GM21528 (cell line): ENCODE measurements at regions not wholly inside any gene's neighbourhood (a gene's known extent, or its start where the extent isn't known, plus 50 kb on each side); places are given as distances from the start of the nearest gene placed in this dataset.
"Not testable (repeated sequence)": the region's sequence is repeated elsewhere in the genome, so short reads cannot be mapped to it uniquely, and the experiment has no call there.

Source experiments
- ATAC-seq: cut with Tn5 transposase; IDR thresholded peaks from one replicate; pipeline ENCODE4 v1.9.1; 2021; ENCODE audit warnings: mild to moderate bottlenecking, moderate library complexity; ENCODE audit not compliant: unreplicated experiment, low FRiP score

GRCh38 chr3:72041076-72041475, 256.1 kb upstream of the PROK2 start:
- no peak for ATAC-seq

GRCh38 chr3:72039677-72040076, 254.7 kb upstream of the PROK2 start:
- ATAC-seq: no peak

GRCh38 chr3:72036899-72037298, 252.0 kb upstream of the PROK2 start:
- no peak for ATAC-seq

- no peak for ATAC-seq
Observed at GRCh38 chr3:72035606-72036005, 250.7 kb upstream of the PROK2 start.

GRCh38 chr3:72034986-72035385, 250.0 kb upstream of the PROK2 start:
- ATAC-seq: no peak

- no peak for ATAC-seq
Observed at GRCh38 chr3:72033666-72034428, 248.9 kb upstream of the PROK2 start.

- ATAC-seq: no peak
Observed at GRCh38 chr3:72032441-72033135, 247.6 kb upstream of the PROK2 start.

GRCh38 chr3:72031581-72031980, 246.6 kb upstream of the PROK2 start:
- no peak for ATAC-seq

- ATAC-seq: not testable (repeated sequence)
Observed at GRCh38 chr3:72030296-72030695, 245.3 kb upstream of the PROK2 start.

- not testable (repeated sequence) for ATAC-seq
Observed at GRCh38 chr3:72028726-72029125, 243.8 kb upstream of the PROK2 start.

GRCh38 chr3:72028307-72028706, 243.4 kb upstream of the PROK2 start:
- not testable (repeated sequence) for ATAC-seq

- not testable (repeated sequence) for ATAC-seq
Observed at GRCh38 chr3:72027728-72028127, 242.8 kb upstream of the PROK2 start.

- no peak for ATAC-seq
Observed at GRCh38 chr3:72022027-72022426, 237.1 kb upstream of the PROK2 start.

GRCh38 chr3:72021531-72021930, 236.6 kb upstream of the PROK2 start:
- no peak for ATAC-seq

- no peak for ATAC-seq
Observed at GRCh38 chr3:72018343-72018984, 233.5 kb upstream of the PROK2 start.

GRCh38 chr3:72017935-72018334, 233.0 kb upstream of the PROK2 start:
- ATAC-seq: no peak

- no peak for ATAC-seq
Observed at GRCh38 chr3:72017311-72017710, 232.4 kb upstream of the PROK2 start.

GRCh38 chr3:72015463-72015862, 230.5 kb upstream of the PROK2 start:
- no peak for ATAC-seq

- no peak for ATAC-seq
Observed at GRCh38 chr3:72013084-72013483, 228.1 kb upstream of the PROK2 start.

GRCh38 chr3:72012363-72012762, 227.4 kb upstream of the PROK2 start:
- no peak for ATAC-seq

GRCh38 chr3:72011485-72011884, 226.5 kb upstream of the PROK2 start:
- no peak for ATAC-seq
